IMR-90 (cell line): ENCODE measurements at regions not wholly inside any gene's neighbourhood (a gene's known extent, or its start where the extent isn't known, plus 50 kb on each side); places are given as distances from the start of the nearest gene placed in this dataset.

Experiments used
- ATAC-seq: fragments of 200-7000 bp; cut with Tn5 transposase; 2 replicates; pipeline ENCODE4 v1.9.1; 2020; ENCODE audit warnings: low read depth, mild to moderate bottlenecking, moderate library complexity
- BruUV-seq: library from RNA; stranded (reverse); fragments of 400-500 nt; replicated peaks from 2 replicates; lab custom pipeline; 2021; lab: Mats Ljungman, UMichigan
- CTCF ChIA-PET: fragments of 300-600 bp; formaldehyde crosslinking; extraction: SDS; loops from one replicate; lab custom pipeline; 2021; ENCODE audit warnings: antibody characterized with exemption; lab: Yijun Ruan, JAX
- POLR2A ChIA-PET: fragments of 300-600 bp; sonication (Branson Sonifier 250); formaldehyde crosslinking; loops from one replicate; lab custom pipeline; 2022; ENCODE audit warnings: antibody characterized with exemption; ENCODE audit not compliant: unreplicated experiment; lab: Charles Lee
- DNase-seq: peaks from one replicate; pipeline ENCODE4 v3.0.0; 2013
- H2AFZ ChIP-seq: replicated peaks from 2 replicates; pipeline ENCODE3; 2013; ENCODE audit warnings: low read length, mild to moderate bottlenecking; ENCODE audit not compliant: poor library complexity
- H2AK5ac ChIP-seq: 2 replicates; pipeline ENCODE4 v1.6.1; 2013; ENCODE audit warnings: low read depth, low read length, inconsistent platforms
- H2AK9ac ChIP-seq: replicated peaks from 2 replicates; pipeline ENCODE3; 2013; ENCODE audit warnings: mild to moderate bottlenecking, low read depth, low read length, moderate library complexity; ENCODE audit not compliant: poor library complexity
- H2BK120ac ChIP-seq: 2 replicates; pipeline ENCODE4 v1.6.1; 2013; ENCODE audit warnings: low read depth, low read length, inconsistent platforms
- H2BK15ac ChIP-seq: 3 replicates; pipeline ENCODE4 v1.6.1; 2013; ENCODE audit warnings: low read depth, low read length, inconsistent platforms
- H2BK20ac ChIP-seq: 2 replicates; pipeline ENCODE4 v1.6.1; 2013; ENCODE audit warnings: low read depth, mild to moderate bottlenecking, inconsistent platforms, low read length, moderate library complexity
- H2BK5ac ChIP-seq: 2 replicates; pipeline ENCODE4 v1.6.1; 2013; ENCODE audit warnings: mild to moderate bottlenecking, low read depth, low read length, inconsistent platforms; ENCODE audit not compliant: poor library complexity, severe bottlenecking
- H3K14ac ChIP-seq: replicated peaks from 2 replicates; pipeline ENCODE4 v1.6.1; 2013; ENCODE audit warnings: low read depth, low read length, inconsistent platforms
- H3K18ac ChIP-seq: 2 replicates; pipeline ENCODE4 v1.6.1; 2013; ENCODE audit warnings: low read depth, low read length, control low read depth
- H3K23ac ChIP-seq: 2 replicates; pipeline ENCODE4 v1.6.1; 2013; ENCODE audit warnings: low read depth, low read length, inconsistent platforms
- H3K27ac ChIP-seq: 2 replicates; pipeline ENCODE4 v1.5.1; 2013; ENCODE audit warnings: mild to moderate bottlenecking, control low read depth, low read length; ENCODE audit not compliant: insufficient read depth
- H3K27me3 ChIP-seq: 2 replicates; pipeline ENCODE4 v1.6.1; 2013; ENCODE audit warnings: low read length; ENCODE audit not compliant: control insufficient read depth, insufficient read depth
- H3K36me3 ChIP-seq: 2 replicates; pipeline ENCODE4 v1.6.1; 2013; ENCODE audit warnings: low read length, mixed read lengths; ENCODE audit not compliant: control insufficient read depth, insufficient read depth
- H3K4ac ChIP-seq: 2 replicates; pipeline ENCODE4 v1.6.1; 2013; ENCODE audit warnings: low read depth, low read length, inconsistent platforms
- H3K4me1 ChIP-seq: 2 replicates; pipeline ENCODE4 v1.6.1; 2013; ENCODE audit warnings: low read length, mixed read lengths; ENCODE audit not compliant: control insufficient read depth, insufficient read depth
- H3K4me2 ChIP-seq: 2 replicates; pipeline ENCODE4 v1.6.1; 2013; ENCODE audit warnings: low read depth, mild to moderate bottlenecking, control low read depth, low read length, moderate library complexity
- H3K4me3 ChIP-seq: 2 replicates; pipeline ENCODE4 v1.5.1; 2013; ENCODE audit warnings: low read depth, mild to moderate bottlenecking, control low read depth, low read length, moderate library complexity; ENCODE audit not compliant: insufficient read depth
- H3K56ac ChIP-seq: 2 replicates; pipeline ENCODE4 v1.6.1; 2013; ENCODE audit warnings: low read length, inconsistent platforms; ENCODE audit not compliant: insufficient read depth; ENCODE audit errors: extremely low read depth
- H3K79me1 ChIP-seq, 2 experiments: 2 replicates each; pipeline ENCODE4 v1.6.1; 2013; ENCODE audit warnings: low read length in 2 of 2, inconsistent platforms in 1 of 2, low read depth in 1 of 2
- H3K9ac ChIP-seq: 2 replicates; pipeline ENCODE4 v1.6.1; 2013; ENCODE audit warnings: low read depth, low read length, control low read depth
- H3K9me1 ChIP-seq: 2 replicates; pipeline ENCODE4 v1.6.1; 2013; ENCODE audit warnings: low read length, inconsistent platforms; ENCODE audit not compliant: insufficient read depth
- H3K9me3 ChIP-seq: 2 replicates; pipeline ENCODE4 v1.6.1; 2013; ENCODE audit warnings: low read length; ENCODE audit not compliant: control insufficient read depth, insufficient read depth
- H4K20me1 ChIP-seq: 2 replicates; pipeline ENCODE4 v1.6.1; 2013; ENCODE audit warnings: low read length, inconsistent platforms; ENCODE audit not compliant: insufficient read depth
- H4K5ac ChIP-seq: 2 replicates; pipeline ENCODE4 v1.6.1; 2013; ENCODE audit warnings: mild to moderate bottlenecking, low read depth, low read length, control low read depth
- H4K8ac ChIP-seq, 2 experiments: 2 replicates each; pipeline ENCODE4 v1.6.1; 2013; ENCODE audit warnings: low read depth in 2 of 2, low read length in 2 of 2, control low read depth in 1 of 2, inconsistent platforms in 1 of 2
- H4K91ac ChIP-seq: 2 replicates; pipeline ENCODE4 v1.6.1; 2013; ENCODE audit warnings: low read depth, low read length, inconsistent platforms; ENCODE audit not compliant: insufficient read depth
- BHLHE40 ChIP-seq: fragments of 150-350 bp; IDR thresholded peaks from 2 replicates; pipeline ENCODE4 v1.6.1; 2016; ENCODE audit warnings: mild to moderate bottlenecking, low read depth, low read length
- CEBPB ChIP-seq: IDR thresholded peaks from 2 replicates; pipeline ENCODE4 v1.6.1; 2012; ENCODE audit warnings: low read depth, low read length, improper control_type of control experiment
- CHD1 ChIP-seq: IDR thresholded peaks from 2 replicates; pipeline ENCODE4 v1.6.1; 2012; ENCODE audit warnings: low read depth, low read length, improper control_type of control experiment
- FOS ChIP-seq: fragments of 150-350 bp; IDR thresholded peaks from 2 replicates; pipeline ENCODE4 v1.6.1; 2016; ENCODE audit warnings: low read depth, low read length
- MAFK ChIP-seq: IDR thresholded peaks from 2 replicates; pipeline ENCODE4 v1.6.1; 2012; ENCODE audit warnings: low read depth, low read length, improper control_type of control experiment
- MAZ ChIP-seq: IDR thresholded peaks from 2 replicates; pipeline ENCODE4 v1.6.1; 2012; ENCODE audit warnings: low read depth, mild to moderate bottlenecking, low read length, improper control_type of control experiment, moderate library complexity, borderline replicate concordance
- MXI1 ChIP-seq: IDR thresholded peaks from 2 replicates; pipeline ENCODE4 v1.6.1; 2012; ENCODE audit warnings: low read depth, mild to moderate bottlenecking, low read length, moderate library complexity, borderline replicate concordance
- NFE2L2 ChIP-seq: fragments of 150-350 bp; IDR thresholded peaks from 2 replicates; pipeline ENCODE4 v1.6.1; 2016; ENCODE audit warnings: low read depth, mild to moderate bottlenecking, low read length
- POLR2A ChIP-seq: IDR thresholded peaks from 2 replicates; pipeline ENCODE4 v1.6.1; 2012; ENCODE audit warnings: mild to moderate bottlenecking, low read depth, low read length
- RAD21 ChIP-seq: IDR thresholded peaks from 2 replicates; pipeline ENCODE4 v1.6.1; 2012; ENCODE audit warnings: low read length, improper control_type of control experiment
- RCOR1 ChIP-seq: IDR thresholded peaks from 2 replicates; pipeline ENCODE4 v1.6.1; 2012; ENCODE audit warnings: mild to moderate bottlenecking, low read length, improper control_type of control experiment; ENCODE audit not compliant: insufficient replicate concordance
- RFX5 ChIP-seq: IDR thresholded peaks from 2 replicates; pipeline ENCODE4 v1.8.0; 2012; ENCODE audit warnings: low read depth, mild to moderate bottlenecking, low read length, moderate library complexity
- SMC3 ChIP-seq: fragments of 150-350 bp; IDR thresholded peaks from 2 replicates; pipeline ENCODE4 v1.6.1; 2016; ENCODE audit warnings: low read depth, mild to moderate bottlenecking, antibody characterized with exemption, low read length, moderate library complexity
- WGBS, 2 experiments: methylation state at CpG; one replicate each; pipeline versions ENCODE4 v1.1.5 to v1.1.7; 2013; ENCODE audit warnings: missing lambda C conversion rate in 2 of 2; ENCODE audit not compliant: insufficient read length in 1 of 2; ENCODE audit errors: extremely low coverage in 2 of 2; 5-methylcytosine and 5-hydroxymethylcytosine counted together
- dilution Hi-C: fragments of 300-500 bp; cut with HindIII; formaldehyde crosslinking; loops from one replicate; pipeline ENCODE4 v1.14.3; 2018; ENCODE audit warnings: low sequenced_read_pairs; ENCODE audit not compliant: unreplicated experiment
- in situ Hi-C: fragments of 300-500 bp; cut with MboI; formaldehyde crosslinking; loops from 3 replicates; pipeline ENCODE4 v1.14.3; 2019; ENCODE audit warnings: low sequenced_read_pairs, inconsistent platforms, mixed read lengths
- intact Hi-C: fragments of 100-400 bp; cut with micrococcal nuclease; formaldehyde crosslinking; loops from 2 replicates; pipeline ENCODE4 v1.10.0; 2022
- TF ChIP-seq, protein P1 (sequence below): conservative IDR thresholded peaks from 2 replicates; pipeline ENCODE4 v1.5.1; 2012; ENCODE audit warnings: mild to moderate bottlenecking, low read depth, low read length, improper control_type of control experiment
- TF ChIP-seq, protein P2 (sequence below): fragments of 150-350 bp; IDR thresholded peaks from 2 replicates; pipeline ENCODE4 v1.6.1; 2017; ENCODE audit warnings: mild to moderate bottlenecking, antibody characterized with exemption, low read length, low read depth
- TF ChIP-seq, protein P3 (sequence below): fragments of 150-350 bp; IDR thresholded peaks from 2 replicates; pipeline ENCODE4 v1.6.1; 2016; ENCODE audit warnings: low read depth, mild to moderate bottlenecking, low read length, moderate library complexity, borderline replicate concordance

DNA sequence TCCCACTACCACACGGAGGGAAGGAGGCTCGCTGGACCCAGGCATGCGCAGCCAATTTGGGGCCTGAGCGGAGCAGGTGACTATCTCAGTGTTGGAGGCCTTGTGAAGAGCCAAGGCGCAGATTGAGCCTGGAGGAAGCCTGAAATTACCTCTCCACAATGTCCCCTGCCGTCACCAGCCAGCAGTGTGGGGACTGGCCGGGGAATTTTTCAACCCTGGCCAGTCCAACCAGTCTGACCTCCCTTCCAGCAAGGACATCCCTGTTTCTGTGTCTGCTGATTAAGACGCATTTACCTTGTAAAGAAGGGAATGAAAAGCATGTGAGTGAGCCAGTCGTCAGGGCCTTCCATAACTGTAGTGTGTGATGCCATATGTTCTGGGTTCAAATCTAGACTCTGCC, 198.1 kb upstream of the IRX3 start:
- no peaks in the 10 kb centered on the region for H3K9me3 ChIP-seq
- no peak overlapping the region for H2BK120ac ChIP-seq
- WGBS, 2 experiments: no CpG with 5 or more reads among the region's 9 CpGs
- ChIA-PET POLR2A (no interaction called here), CTCF (no interaction called here)
- H3K27ac ChIP-seq: no peak overlapping the region
- BruUV-seq: no TSS peak
- no peaks in the 10 kb centered on the region for H3K36me3 ChIP-seq
- H4K5ac ChIP-seq: no peak overlapping the region
- H3K4me3 ChIP-seq: no peak overlapping the region
- in situ Hi-C loops (no loop called here), dilution Hi-C loops (no loop called here), intact Hi-C loops (no loop called here)
- H2BK15ac ChIP-seq: no peak overlapping the region
- no peak overlapping the region for H3K4ac ChIP-seq
- H3K27me3 ChIP-seq: no peaks in the 10 kb centered on the region
- no peak overlapping the region for H3K56ac ChIP-seq
- ATAC-seq (no peak), DNase-seq (no peak)
- no peak overlapping the region for H3K14ac ChIP-seq
- H3K23ac ChIP-seq: no peak overlapping the region
- no peak overlapping the region for H2AK5ac ChIP-seq
- H2BK5ac ChIP-seq: no peak overlapping the region
- H3K4me1 ChIP-seq: no peaks in the 10 kb centered on the region
- no peaks in the 10 kb centered on the region for H3K9me1 ChIP-seq
- H4K91ac ChIP-seq: no peak overlapping the region
- H4K8ac ChIP-seq: no peak overlapping the region
- no peak overlapping the region for H2AFZ ChIP-seq
- no peak overlapping the region for H3K18ac ChIP-seq
- no peak overlapping the region for H3K4me2 ChIP-seq
- no peak overlapping the region for H2BK20ac ChIP-seq
- H4K20me1 ChIP-seq: no peaks in the 10 kb centered on the region
- TF ChIP-seq, protein P1, sequence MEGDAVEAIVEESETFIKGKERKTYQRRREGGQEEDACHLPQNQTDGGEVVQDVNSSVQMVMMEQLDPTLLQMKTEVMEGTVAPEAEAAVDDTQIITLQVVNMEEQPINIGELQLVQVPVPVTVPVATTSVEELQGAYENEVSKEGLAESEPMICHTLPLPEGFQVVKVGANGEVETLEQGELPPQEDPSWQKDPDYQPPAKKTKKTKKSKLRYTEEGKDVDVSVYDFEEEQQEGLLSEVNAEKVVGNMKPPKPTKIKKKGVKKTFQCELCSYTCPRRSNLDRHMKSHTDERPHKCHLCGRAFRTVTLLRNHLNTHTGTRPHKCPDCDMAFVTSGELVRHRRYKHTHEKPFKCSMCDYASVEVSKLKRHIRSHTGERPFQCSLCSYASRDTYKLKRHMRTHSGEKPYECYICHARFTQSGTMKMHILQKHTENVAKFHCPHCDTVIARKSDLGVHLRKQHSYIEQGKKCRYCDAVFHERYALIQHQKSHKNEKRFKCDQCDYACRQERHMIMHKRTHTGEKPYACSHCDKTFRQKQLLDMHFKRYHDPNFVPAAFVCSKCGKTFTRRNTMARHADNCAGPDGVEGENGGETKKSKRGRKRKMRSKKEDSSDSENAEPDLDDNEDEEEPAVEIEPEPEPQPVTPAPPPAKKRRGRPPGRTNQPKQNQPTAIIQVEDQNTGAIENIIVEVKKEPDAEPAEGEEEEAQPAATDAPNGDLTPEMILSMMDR: no peak
- TF ChIP-seq CEBPB (no peak), NFE2L2 (no peak), BHLHE40 (no peak), RFX5 (no peak), POLR2A (no peak), RAD21 (no peak), SMC3 (no peak), MAFK (no peak), RCOR1 (no peak), MAZ (no peak), CHD1 (no peak), MXI1 (no peak), FOS (no peak)
- TF ChIP-seq, protein P2, sequence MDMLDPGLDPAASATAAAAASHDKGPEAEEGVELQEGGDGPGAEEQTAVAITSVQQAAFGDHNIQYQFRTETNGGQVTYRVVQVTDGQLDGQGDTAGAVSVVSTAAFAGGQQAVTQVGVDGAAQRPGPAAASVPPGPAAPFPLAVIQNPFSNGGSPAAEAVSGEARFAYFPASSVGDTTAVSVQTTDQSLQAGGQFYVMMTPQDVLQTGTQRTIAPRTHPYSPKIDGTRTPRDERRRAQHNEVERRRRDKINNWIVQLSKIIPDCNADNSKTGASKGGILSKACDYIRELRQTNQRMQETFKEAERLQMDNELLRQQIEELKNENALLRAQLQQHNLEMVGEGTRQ: no peak
- TF ChIP-seq, protein P3, sequence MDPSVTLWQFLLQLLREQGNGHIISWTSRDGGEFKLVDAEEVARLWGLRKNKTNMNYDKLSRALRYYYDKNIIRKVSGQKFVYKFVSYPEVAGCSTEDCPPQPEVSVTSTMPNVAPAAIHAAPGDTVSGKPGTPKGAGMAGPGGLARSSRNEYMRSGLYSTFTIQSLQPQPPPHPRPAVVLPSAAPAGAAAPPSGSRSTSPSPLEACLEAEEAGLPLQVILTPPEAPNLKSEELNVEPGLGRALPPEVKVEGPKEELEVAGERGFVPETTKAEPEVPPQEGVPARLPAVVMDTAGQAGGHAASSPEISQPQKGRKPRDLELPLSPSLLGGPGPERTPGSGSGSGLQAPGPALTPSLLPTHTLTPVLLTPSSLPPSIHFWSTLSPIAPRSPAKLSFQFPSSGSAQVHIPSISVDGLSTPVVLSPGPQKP: no peak
- no peak overlapping the region for H3K9ac ChIP-seq
- no peaks in the 10 kb centered on the region for H3K79me1 ChIP-seq
- H2AK9ac ChIP-seq: no peak overlapping the region
